CD14-positive monocyte (primary cell): ENCODE measurements at regions not wholly inside any gene's neighbourhood (a gene's known extent, or its start where the extent isn't known, plus 50 kb on each side); places are given as distances from the start of the nearest gene placed in this dataset.

ENCODE experiments used
- DNase-seq, 3 donors: peaks; one replicate each; pipeline ENCODE4 v3.0.0-alpha.2; 2011 to 2022
- H2AFZ ChIP-seq: 2 replicates; pipeline ENCODE4 v1.6.0; 2012; ENCODE audit warnings: mild to moderate bottlenecking, low read depth, low read length, inconsistent platforms; ENCODE audit not compliant: insufficient read depth, poor library complexity, severe bottlenecking
- H3K27ac ChIP-seq, 2 donors: 1 replicate in 1 of 2; 2 replicates in 1 of 2; pipeline ENCODE4 v1.5.1; 2012 to 2013; ENCODE audit warnings: low read length in 2 of 2, control low read depth in 1 of 2, inconsistent platforms in 1 of 2, low read depth in 1 of 2, mild to moderate bottlenecking in 1 of 2
- H3K27me3 ChIP-seq, 2 donors: one replicate each; pipeline versions ENCODE4 v1.6.0 to v1.6.1; 2011 to 2013; ENCODE audit warnings: low read length in 2 of 2; ENCODE audit not compliant: control insufficient read depth in 2 of 2, insufficient read depth in 2 of 2
- H3K36me3 ChIP-seq, 2 donors: replicated peaks in 1 of 2; 1 replicate in 1 of 2; 2 replicates in 1 of 2; pipeline versions ENCODE4 v1.5.1 to v1.6.1; 2012 to 2013; ENCODE audit warnings: low read length in 2 of 2, control low read depth in 1 of 2, inconsistent platforms in 1 of 2, mild to moderate bottlenecking in 1 of 2; ENCODE audit not compliant: insufficient read depth in 2 of 2, control insufficient read depth in 1 of 2
- H3K4me1 ChIP-seq, 2 donors: 1 replicate in 1 of 2; 2 replicates in 1 of 2; pipeline versions ENCODE4 v1.5.1 to v1.6.1; 2012 to 2013; ENCODE audit warnings: low read length in 2 of 2, control low read depth in 1 of 2, inconsistent platforms in 1 of 2, mild to moderate bottlenecking in 1 of 2, moderate library complexity in 1 of 2; ENCODE audit not compliant: insufficient read depth in 2 of 2, control insufficient read depth in 1 of 2
- H3K4me2 ChIP-seq: replicated peaks from 2 replicates; pipeline ENCODE3; 2012; ENCODE audit warnings: low read length, moderate library complexity, mild to moderate bottlenecking; ENCODE audit not compliant: poor library complexity, severe bottlenecking; ENCODE audit errors: extremely low read depth
- H3K4me3 ChIP-seq, 3 experiments: fragments of 200-600 bp in 1 of 3; sonication (generic) in 1 of 3; replicated peaks in 1 of 3; 1 replicate in 2 of 3; 2 replicates in 1 of 3; pipeline ENCODE4 v1.5.1; 2011 to 2013; ENCODE audit warnings: low read length in 3 of 3, mild to moderate bottlenecking in 3 of 3, control low read depth in 2 of 3, low read depth in 2 of 3, inconsistent platforms in 1 of 3, moderate library complexity in 1 of 3
- H3K79me2 ChIP-seq: 2 replicates; pipeline ENCODE4 v1.6.0; 2012; ENCODE audit warnings: mild to moderate bottlenecking, control low read depth, inconsistent platforms, low read length, moderate library complexity; ENCODE audit not compliant: insufficient read depth
- H3K9ac ChIP-seq: 2 replicates; pipeline ENCODE4 v1.6.0; 2017; ENCODE audit warnings: low read length, mild to moderate bottlenecking; ENCODE audit not compliant: insufficient read depth, poor library complexity, severe bottlenecking
- H3K9me3 ChIP-seq, 2 donors: replicated peaks in 1 of 2; 1 replicate in 1 of 2; 2 replicates in 1 of 2; pipeline versions ENCODE4 v1.5.1 to v1.6.1; 2012 to 2013; ENCODE audit warnings: low read length in 2 of 2, control low read depth in 1 of 2; ENCODE audit not compliant: control insufficient read depth in 1 of 2, insufficient read depth in 1 of 2
- H4K20me1 ChIP-seq: 2 replicates; pipeline ENCODE4 v1.6.0; 2012; ENCODE audit warnings: mild to moderate bottlenecking, low read length, control low read depth, moderate library complexity; ENCODE audit not compliant: insufficient read depth
- H3K27ac Mint-ChIP-seq, 7 donors: one replicate each; pipeline ENCODE4 v1.8.0; 2020; ENCODE audit warnings: mild to moderate bottlenecking in 7 of 7, mixed read lengths in 7 of 7, moderate library complexity in 6 of 7, inconsistent platforms in 2 of 7
- H3K27me3 Mint-ChIP-seq, 3 donors: one replicate each; pipeline ENCODE4 v1.8.0; 2021 to 2022; ENCODE audit warnings: low read depth in 3 of 3, mild to moderate bottlenecking in 3 of 3, mixed read lengths in 3 of 3, moderate library complexity in 3 of 3, inconsistent platforms in 1 of 3
- H3K36me3 Mint-ChIP-seq, 2 donors: one replicate each; pipeline ENCODE4 v1.8.0; 2020; ENCODE audit warnings: mixed read lengths in 2 of 2, inconsistent platforms in 1 of 2, mild to moderate bottlenecking in 1 of 2
- H3K4me1 Mint-ChIP-seq: one replicate; pipeline ENCODE4 v1.8.0; 2020; ENCODE audit warnings: mild to moderate bottlenecking, mixed read lengths
- H3K4me3 Mint-ChIP-seq, 2 donors: one replicate each; pipeline ENCODE4 v1.8.0; 2020; ENCODE audit warnings: mild to moderate bottlenecking in 2 of 2, mixed read lengths in 2 of 2, moderate library complexity in 1 of 2
- H3K9me3 Mint-ChIP-seq, 7 donors: one replicate each; pipeline ENCODE4 v1.8.0; 2020 to 2022; ENCODE audit warnings: mixed read lengths in 7 of 7, mild to moderate bottlenecking in 6 of 7, moderate library complexity in 6 of 7, inconsistent platforms in 2 of 7
- CTCF ChIP-seq: fragments of 200-600 bp; IDR thresholded peaks from one replicate; pipeline ENCODE4 v1.8.0; 2022; ENCODE audit warnings: antibody characterized with exemption, mild to moderate bottlenecking
- WGBS: methylation state at CpG from one replicate; pipeline ENCODE4 v1.1.5; 2013; ENCODE audit warnings: missing lambda C conversion rate; ENCODE audit not compliant: insufficient coverage; 5-methylcytosine and 5-hydroxymethylcytosine counted together
- intact Hi-C, 2 donors: fragments of 100-400 bp; cut with micrococcal nuclease; formaldehyde crosslinking; loops; one replicate each; pipeline versions ENCODE4 v1.15.0 to v1.15.1; 2023

- Histone ChIP-seq H3K27ac (no peak overlapping the region), H3K27me3 (no peaks in the 10 kb centered on the region), H3K9me3 (no peaks in the 10 kb centered on the region), H2AFZ (no peak overlapping the region), H3K4me3 (no peak overlapping the region), H3K4me2 (no peak overlapping the region), H3K79me2 (no peaks in the 10 kb centered on the region), H3K4me1 (no peaks in the 10 kb centered on the region), H4K20me1 (no peaks in the 10 kb centered on the region), H3K36me3 (no peaks in the 10 kb centered on the region), H3K9ac (no peak overlapping the region)
- no peaks in the 10 kb centered on the region for H3K36me3 Mint-ChIP-seq
- no peak for DNase-seq
- H3K27ac Mint-ChIP-seq = no peak overlapping the region
- no peak overlapping the region for H3K4me3 Mint-ChIP-seq
- TF ChIP-seq CTCF = no peak
- intact Hi-C loops = no loop called here
- no peaks in the 10 kb centered on the region for H3K4me1 Mint-ChIP-seq
- no peaks in the 10 kb centered on the region for H3K27me3 Mint-ChIP-seq
- WGBS = no CpG with 5 or more reads among the region's 5 CpGs
- peaks cover 0 to 2% (median 0%) of the 10 kb centered on the region in 7 donors for H3K9me3 Mint-ChIP-seq
Measured at GRCh38 chr3:168288511-168289401, 193.0 kb upstream of the GOLIM4 start.

- intact Hi-C loops = no loop called here
- H3K4me3 ChIP-seq = no peak overlapping the region
- H3K9me3 ChIP-seq = no peaks in the 10 kb centered on the region
- Mint-ChIP-seq H3K9me3 (peaks cover 0 to 2% (median 0%) of the 10 kb centered on the region in 7 donors), H3K27ac (no peak overlapping the region), H3K36me3 (no peaks in the 10 kb centered on the region), H3K27me3 (no peaks in the 10 kb centered on the region), H3K4me3 (no peak overlapping the region), H3K4me1 (no peaks in the 10 kb centered on the region)
- no peaks in the 10 kb centered on the region for H3K36me3 ChIP-seq
- no peak overlapping the region for H3K4me2 ChIP-seq
- H4K20me1 ChIP-seq = no peaks in the 10 kb centered on the region
- WGBS = no CpG with 5 or more reads among the region's 2 CpGs
- H3K27ac ChIP-seq = no peak overlapping the region
- H3K9ac ChIP-seq = no peak overlapping the region
- H2AFZ ChIP-seq = no peak overlapping the region
- no peaks in the 10 kb centered on the region for H3K4me1 ChIP-seq
- no peaks in the 10 kb centered on the region for H3K27me3 ChIP-seq
- TF ChIP-seq CTCF = no peak
- H3K79me2 ChIP-seq = no peaks in the 10 kb centered on the region
- no peak for DNase-seq
Measured at GRCh38 chr3:168285506-168285905, 189.8 kb upstream of the GOLIM4 start.
